WTC11 (cell line): ENCODE measurements at regions not wholly inside any gene's neighbourhood (a gene's known extent, or its start where the extent isn't known, plus 50 kb on each side); places are given as distances from the start of the nearest gene placed in this dataset.

ENCODE experiments used
- ATAC-seq: fragments of 200-7000 bp; cut with Tn5 transposase; 2 replicates; pipeline ENCODE4 v1.10.0; 2021; ENCODE audit warnings: mild to moderate bottlenecking, moderate library complexity
- CTCF ChIA-PET: fragments of 300-600 bp; sonication (Branson Sonifier 250); formaldehyde crosslinking; loops from one replicate; lab custom pipeline; 2021; ENCODE audit warnings: antibody characterized with exemption; lab: Charles Lee
- POLR2A ChIA-PET: fragments of 350-600 bp; sonication (Branson Sonifier 250); formaldehyde crosslinking; loops from one replicate; lab custom pipeline; 2021; ENCODE audit warnings: antibody characterized with exemption; lab: Charles Lee
- DNase-seq: peaks from one replicate; pipeline ENCODE4 v3.0.0; 2021; ENCODE audit warnings: low spot score
- H3K27ac Mint-ChIP-seq: 2 replicates; pipeline ENCODE4 v1.8.0; 2021; ENCODE audit warnings: mixed read lengths
- H3K27me3 Mint-ChIP-seq: 2 replicates; pipeline ENCODE4 v1.8.0; 2021; ENCODE audit warnings: low read depth, mild to moderate bottlenecking, moderate library complexity, mixed read lengths
- H3K36me3 Mint-ChIP-seq: 2 replicates; pipeline ENCODE4 v1.8.0; 2021; ENCODE audit warnings: mixed read lengths
- H3K4me1 Mint-ChIP-seq: 2 replicates; pipeline ENCODE4 v1.8.0; 2022; ENCODE audit warnings: mixed read lengths
- H3K4me3 Mint-ChIP-seq: 2 replicates; pipeline ENCODE4 v1.8.0; 2021; ENCODE audit warnings: mild to moderate bottlenecking, moderate library complexity, mixed read lengths
- H3K9me3 Mint-ChIP-seq: 2 replicates; pipeline ENCODE4 v1.8.0; 2021; ENCODE audit warnings: mixed read lengths
- AR ChIP-seq: fragments of 250-450 bp; sonication (Bioruptor Pico); IDR thresholded peaks from 2 replicates; pipeline ENCODE4 v1.9.0; 2021; ENCODE audit warnings: mild to moderate bottlenecking
- ATF2 ChIP-seq: sonication (generic); formaldehyde crosslinking; IDR thresholded peaks from 2 replicates; pipeline ENCODE4 v1.8.1; 2022; ENCODE audit warnings: low read depth, missing genetic modification reagents, borderline replicate concordance
- ATF3 ChIP-seq: sonication (generic); formaldehyde crosslinking; conservative IDR thresholded peaks from 2 replicates; pipeline ENCODE4 v1.8.1; 2022; ENCODE audit warnings: mild to moderate bottlenecking, missing genetic modification reagents
- CREM ChIP-seq: sonication (generic); formaldehyde crosslinking; IDR thresholded peaks from 2 replicates; pipeline ENCODE4 v1.8.1; 2022; ENCODE audit warnings: mild to moderate bottlenecking, missing genetic modification reagents, moderate library complexity
- EMX1 ChIP-seq: fragments of 250-450 bp; sonication (Bioruptor Pico); IDR thresholded peaks from 2 replicates; pipeline ENCODE4 v1.8.0; 2021; ENCODE audit warnings: mild to moderate bottlenecking
- ESRRA ChIP-seq: sonication (generic); formaldehyde crosslinking; IDR thresholded peaks from 2 replicates; pipeline ENCODE4 v1.8.1; 2022; ENCODE audit warnings: mild to moderate bottlenecking, missing genetic modification reagents, borderline replicate concordance
- FOXJ3 ChIP-seq: sonication (generic); formaldehyde crosslinking; IDR thresholded peaks from 2 replicates; pipeline ENCODE4 v1.9.0; 2021; ENCODE audit warnings: missing genetic modification reagents, mild to moderate bottlenecking, borderline replicate concordance
- GTF2I ChIP-seq: fragments of 250-450 bp; sonication (Bioruptor Pico); conservative IDR thresholded peaks from 2 replicates; pipeline ENCODE4 v1.4.0; 2021; ENCODE audit warnings: mild to moderate bottlenecking
- IRF1 ChIP-seq: sonication (generic); formaldehyde crosslinking; IDR thresholded peaks from 2 replicates; pipeline ENCODE4 v1.8.0; 2023; ENCODE audit warnings: missing genetic modification reagents
- IRF2 ChIP-seq: sonication (generic); formaldehyde crosslinking; IDR thresholded peaks from 2 replicates; pipeline ENCODE4 v1.8.0; 2022; ENCODE audit warnings: low read depth, missing genetic modification reagents, borderline replicate concordance
- MLX ChIP-seq: sonication (generic); formaldehyde crosslinking; IDR thresholded peaks from 2 replicates; pipeline ENCODE4 v1.8.1; 2023; ENCODE audit warnings: mild to moderate bottlenecking, missing genetic modification reagents, moderate library complexity
- NFYB ChIP-seq: sonication (generic); formaldehyde crosslinking; conservative IDR thresholded peaks from 2 replicates; pipeline ENCODE4 v1.8.0; 2022; ENCODE audit warnings: low read depth, missing genetic modification reagents
- PRRX2 ChIP-seq: fragments of 250-450 bp; sonication (Bioruptor Pico); IDR thresholded peaks from 2 replicates; pipeline ENCODE4 v1.8.0; 2021; ENCODE audit warnings: mild to moderate bottlenecking
- SMAD3 ChIP-seq: sonication (generic); formaldehyde crosslinking; IDR thresholded peaks from 2 replicates; pipeline ENCODE4 v1.8.0; 2022; ENCODE audit warnings: missing genetic modification reagents, mild to moderate bottlenecking, borderline replicate concordance
- SP1 ChIP-seq: sonication (generic); formaldehyde crosslinking; conservative IDR thresholded peaks from 2 replicates; pipeline ENCODE4 v1.8.1; 2022; ENCODE audit warnings: missing genetic modification reagents
- USF1 ChIP-seq: sonication (generic); formaldehyde crosslinking; IDR thresholded peaks from 2 replicates; pipeline ENCODE4 v1.8.0; 2022; ENCODE audit warnings: mild to moderate bottlenecking, missing genetic modification reagents
- ZNF263 ChIP-seq: sonication (generic); formaldehyde crosslinking; IDR thresholded peaks from 2 replicates; pipeline ENCODE4 v1.8.1; 2022; ENCODE audit warnings: low read depth, mild to moderate bottlenecking, moderate library complexity, missing genetic modification reagents
- ZNF317 ChIP-seq: sonication (generic); formaldehyde crosslinking; IDR thresholded peaks from 2 replicates; pipeline ENCODE4 v1.8.1; 2023; ENCODE audit warnings: low read depth, mild to moderate bottlenecking, moderate library complexity, missing genetic modification reagents, borderline replicate concordance
- TF ChIP-seq, protein P1 (sequence below): sonication (generic); formaldehyde crosslinking; IDR thresholded peaks from 2 replicates; pipeline ENCODE4 v1.8.0; 2022; ENCODE audit warnings: mild to moderate bottlenecking, missing genetic modification reagents
- TF ChIP-seq, protein P2 (sequence below): sonication (generic); formaldehyde crosslinking; IDR thresholded peaks from 2 replicates; pipeline ENCODE4 v1.8.1; 2022; ENCODE audit warnings: missing genetic modification reagents, borderline replicate concordance

- no peak for DNase-seq
- Mint-ChIP-seq H3K27me3 (no peaks in the 10 kb centered on the region), H3K4me1 (peaks cover 14% of the 10 kb centered on the region), H3K27ac (no peak overlapping the region), H3K4me3 (no peak overlapping the region), H3K9me3 (no peaks in the 10 kb centered on the region), H3K36me3 (no peaks in the 10 kb centered on the region)
- no peak for ATAC-seq
- no peak for TF ChIP-seq GTF2I
- no peak for TF ChIP-seq USF1 (CRISPR knock-in tag)
- no peak for TF ChIP-seq MLX (CRISPR knock-in tag)
- TF ChIP-seq ZNF317 (CRISPR knock-in tag), result no peak
- TF ChIP-seq IRF1 (CRISPR knock-in tag), result no peak
- no peak for TF ChIP-seq PRRX2 (CRISPR knock-in tag)
- ChIA-PET POLR2A (no interaction called here), CTCF (interaction anchor here (1.6 to 1.8 kb wide), 2 partner anchors 439 kb away, joined by 5 to 8 read pairs; no protein-coding TSS in a partner anchor)
These were observed 299.3 kb upstream of the N4BP1 start for GRCh38 chr16:48909231-48909630.

GRCh38 chr16:48907906-48908634, 298.1 kb upstream of the N4BP1 start:
- TF ChIP-seq NFYB (CRISPR knock-in tag) (no peak), IRF2 (CRISPR knock-in tag) (no peak), MLX (CRISPR knock-in tag) (no peak), PRRX2 (CRISPR knock-in tag) (no peak), AR (CRISPR knock-in tag) (no peak), SMAD3 (no peak), ZNF263 (CRISPR knock-in tag) (no peak), SP1 (CRISPR knock-in tag) (no peak), IRF1 (CRISPR knock-in tag) (no peak), FOXJ3 (CRISPR knock-in tag) (no peak), EMX1 (CRISPR knock-in tag) (no peak), CREM (no peak), ESRRA (CRISPR knock-in tag) (no peak), ATF2 (CRISPR knock-in tag) (no peak), ATF3 (CRISPR knock-in tag) (no peak)
- TF ChIP-seq, protein P1, sequence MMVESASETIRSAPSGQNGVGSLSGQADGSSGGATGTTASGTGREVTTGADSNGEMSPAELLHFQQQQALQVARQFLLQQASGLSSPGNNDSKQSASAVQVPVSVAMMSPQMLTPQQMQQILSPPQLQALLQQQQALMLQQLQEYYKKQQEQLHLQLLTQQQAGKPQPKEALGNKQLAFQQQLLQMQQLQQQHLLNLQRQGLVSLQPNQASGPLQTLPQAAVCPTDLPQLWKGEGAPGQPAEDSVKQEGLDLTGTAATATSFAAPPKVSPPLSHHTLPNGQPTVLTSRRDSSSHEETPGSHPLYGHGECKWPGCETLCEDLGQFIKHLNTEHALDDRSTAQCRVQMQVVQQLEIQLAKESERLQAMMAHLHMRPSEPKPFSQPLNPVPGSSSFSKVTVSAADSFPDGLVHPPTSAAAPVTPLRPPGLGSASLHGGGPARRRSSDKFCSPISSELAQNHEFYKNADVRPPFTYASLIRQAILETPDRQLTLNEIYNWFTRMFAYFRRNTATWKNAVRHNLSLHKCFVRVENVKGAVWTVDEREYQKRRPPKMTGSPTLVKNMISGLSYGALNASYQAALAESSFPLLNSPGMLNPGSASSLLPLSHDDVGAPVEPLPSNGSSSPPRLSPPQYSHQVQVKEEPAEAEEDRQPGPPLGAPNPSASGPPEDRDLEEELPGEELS, result no peak
- TF ChIP-seq, protein P2, sequence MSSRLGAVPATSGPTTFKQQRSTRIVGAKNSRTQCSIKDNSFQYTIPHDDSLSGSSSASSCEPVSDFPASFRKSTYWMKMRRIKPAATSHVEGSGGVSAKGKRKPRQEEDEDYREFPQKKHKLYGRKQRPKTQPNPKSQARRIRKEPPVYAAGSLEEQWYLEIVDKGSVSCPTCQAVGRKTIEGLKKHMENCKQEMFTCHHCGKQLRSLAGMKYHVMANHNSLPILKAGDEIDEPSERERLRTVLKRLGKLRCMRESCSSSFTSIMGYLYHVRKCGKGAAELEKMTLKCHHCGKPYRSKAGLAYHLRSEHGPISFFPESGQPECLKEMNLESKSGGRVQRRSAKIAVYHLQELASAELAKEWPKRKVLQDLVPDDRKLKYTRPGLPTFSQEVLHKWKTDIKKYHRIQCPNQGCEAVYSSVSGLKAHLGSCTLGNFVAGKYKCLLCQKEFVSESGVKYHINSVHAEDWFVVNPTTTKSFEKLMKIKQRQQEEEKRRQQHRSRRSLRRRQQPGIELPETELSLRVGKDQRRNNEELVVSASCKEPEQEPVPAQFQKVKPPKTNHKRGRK (CRISPR knock-in tag), result no peak
- TF ChIP-seq, all 79 proteins: peak for 0
- ChIA-PET CTCF (interaction anchor here (1.4 to 1.6 kb wide), 2 partner anchors 77 to 441 kb away, joined by 3 to 8 read pairs; no protein-coding TSS in a partner anchor), POLR2A (no interaction called here)
- H3K36me3 Mint-ChIP-seq, result no peaks in the 10 kb centered on the region
- no peak overlapping the region for H3K27ac Mint-ChIP-seq
- H3K4me3 Mint-ChIP-seq, result no peak overlapping the region
- ATAC-seq, result no peak
- H3K9me3 Mint-ChIP-seq, result no peaks in the 10 kb centered on the region
- no peak for DNase-seq
- H3K27me3 Mint-ChIP-seq, result no peaks in the 10 kb centered on the region
- peaks cover 15% of the 10 kb centered on the region for H3K4me1 Mint-ChIP-seq
